ENCODE measurements at regions not wholly inside any gene's neighbourhood (a gene's known extent, or its start where the extent isn't known, plus 50 kb on each side); places are given as distances from the start of the nearest gene placed in this dataset.
A peak's percentile ranks its signal among the peaks of the same experiment; 100 is the strongest.

- peaks cover 9% of the 10 kb centered on the region; the same call in 1 of the 2 replicates for H3K4me1 ChIP-seq (ENCODE audit: insufficient read depth, low read length)
- H2AK5ac ChIP-seq (ENCODE audit: insufficient read length, low read length) = peak overlapping the region; percentile 54
- H3K56ac ChIP-seq (ENCODE audit: insufficient read length, low read depth, low read length) = no peak overlapping the region
- H3K79me2 ChIP-seq (ENCODE audit: insufficient read depth, low read length) = no peaks in the 10 kb centered on the region
- H4K8ac ChIP-seq (replicated peaks; ENCODE audit: insufficient read length, low read depth, low read length) = no peak overlapping the region
- no peaks in the 10 kb centered on the region for H3K9me3 ChIP-seq (ENCODE audit: control insufficient read depth, low read depth, low read length)
- no peak overlapping the region for H4K91ac ChIP-seq (ENCODE audit: insufficient read length, low read depth, low read length)
- no peak overlapping the region for H4K5ac ChIP-seq (ENCODE audit: insufficient read length, low read depth, low read length)
- H3K4me2 ChIP-seq (ENCODE audit: insufficient read depth, insufficient read length, low read length) = no peak overlapping the region
- H3K27ac ChIP-seq (ENCODE audit: insufficient read length, low read depth, low read length) = no peak overlapping the region
- Mint-ChIP-seq H3K27me3 (ENCODE audit: low read depth) (no peaks in the 10 kb centered on the region), H3K36me3 (ENCODE audit: insufficient read depth in 1 of 3, low read depth in 3 of 3) (peaks cover 0 to 8% (median 3%) of the 10 kb centered on the region in 3 experiments; a peak in 4 of 7 replicates), H3K9me3 (peaks cover under 1% of the 10 kb centered on the region in 2 experiments; a peak in 4 of 5 replicates), H3K27ac (peak overlapping the region in 2 of 3 experiments; percentile 22 to 91; a peak in 4 of 7 replicates), H3K4me1 (peaks cover 55 to 75% of the 10 kb centered on the region in 2 experiments), H3K4me3 (peak overlapping the region in 1 of 2 experiments; percentile 32; a peak in 3 of 5 replicates)
- WGBS (ENCODE audit: extremely low coverage, insufficient read length, low lambda C conversion rate) = no CpG with 5 or more reads among the region's 7 CpGs
- no peak for TF ChIP-seq CTCF (conservative IDR thresholded peaks at IDR 0.05)
- H3K9ac ChIP-seq (ENCODE audit: extremely low read depth, insufficient read length, low read length) = no peak overlapping the region
- H4K20me1 ChIP-seq (ENCODE audit: control insufficient read depth, insufficient read depth, insufficient read length) = no peaks in the 10 kb centered on the region
- no peaks in the 10 kb centered on the region for H3K79me1 ChIP-seq (ENCODE audit: insufficient read depth, low read depth, low read length, poor library complexity, severe bottlenecking)
- H2BK20ac ChIP-seq (ENCODE audit: low read depth, low read length, poor library complexity, severe bottlenecking) = no peak overlapping the region
- no peak overlapping the region for H3K14ac ChIP-seq (ENCODE audit: insufficient read depth, low read length)
- H3K23me2 ChIP-seq (ENCODE audit: insufficient read length, low read depth, low read length, poor library complexity, severe bottlenecking) = no peaks in the 10 kb centered on the region
- H3K18ac ChIP-seq (ENCODE audit: insufficient read length, low read depth, low read length) = peak overlapping the region; percentile 62
- no peak overlapping the region for H2BK120ac ChIP-seq (ENCODE audit: low read depth, low read length, poor library complexity, severe bottlenecking)
- H2AFZ ChIP-seq (ENCODE audit: low read length) = no peak overlapping the region
- no peak overlapping the region for H3K23ac ChIP-seq (ENCODE audit: insufficient read length, low read depth, low read length)
- no peaks in the 10 kb centered on the region for H3K27me3 ChIP-seq (ENCODE audit: insufficient read depth, low read length)
- no peak overlapping the region for H2BK15ac ChIP-seq (ENCODE audit: low read depth, low read length)
- H3T11ph ChIP-seq (ENCODE audit: low read length) = no peak overlapping the region
- no peak overlapping the region for H2BK5ac ChIP-seq (ENCODE audit: insufficient read length, low read length)
- no peak overlapping the region for H3K4ac ChIP-seq (ENCODE audit: low read depth, low read length)
- H2BK12ac ChIP-seq (ENCODE audit: insufficient read length, low read depth, low read length) = peak overlapping the region; percentile 80
- no peak for DNase-seq
Measured at GRCh38 chr13:109271555-109272541, 514.5 kb downstream of the IRS2 start.

Measured in H9 (cell line).